RWPE2 (cell line): ENCODE measurements at regions not wholly inside any gene's neighbourhood (a gene's known extent, or its start where the extent isn't known, plus 50 kb on each side); places are given as distances from the start of the nearest gene placed in this dataset.

Experiments used
- ATAC-seq: fragments of 200-7000 bp; cut with Tn5 transposase; 3 replicates; pipeline ENCODE4 v1.9.1; 2021; ENCODE audit warnings: low read depth
- DNase-seq: peaks from one replicate; pipeline ENCODE4 v3.0.0-alpha.2; 2020; ENCODE audit warnings: low spot score
- H3K27ac ChIP-seq: fragments of 450-650 bp; 2 replicates; pipeline ENCODE4 v1.5.1; 2017; ENCODE audit warnings: mild to moderate bottlenecking; ENCODE audit not compliant: poor library complexity, severe bottlenecking
- H3K27me3 ChIP-seq: fragments of 250-450 bp; sonication (Bioruptor Pico); 2 replicates; pipeline ENCODE4 v1.5.1; 2021; ENCODE audit warnings: mild to moderate bottlenecking, moderate library complexity; ENCODE audit not compliant: insufficient read depth, poor library complexity, severe bottlenecking
- H3K36me3 ChIP-seq: fragments of 250-450 bp; sonication (Bioruptor Pico); 2 replicates; pipeline ENCODE4 v1.5.1; 2020; ENCODE audit warnings: low read depth, mild to moderate bottlenecking, moderate library complexity
- H3K4me1 ChIP-seq: fragments of 250-450 bp; sonication (Bioruptor Pico); 2 replicates; pipeline ENCODE4 v1.5.1; 2021; ENCODE audit warnings: mild to moderate bottlenecking, moderate library complexity; ENCODE audit not compliant: insufficient read depth, poor library complexity, severe bottlenecking
- H3K4me3 ChIP-seq: fragments of 250-450 bp; sonication (Bioruptor Pico); 2 replicates; pipeline ENCODE4 v1.5.1; 2021; ENCODE audit warnings: mild to moderate bottlenecking, moderate library complexity; ENCODE audit not compliant: severe bottlenecking
- H3K9me3 ChIP-seq: fragments of 250-450 bp; sonication (Bioruptor Pico); 2 replicates; pipeline ENCODE4 v1.5.1; 2021; ENCODE audit warnings: mild to moderate bottlenecking, moderate library complexity; ENCODE audit not compliant: severe bottlenecking
- CTCF ChIP-seq: fragments of 450-650 bp; IDR thresholded peaks from one replicate; pipeline ENCODE4 v1.5.1; 2017; ENCODE audit warnings: mild to moderate bottlenecking, moderate library complexity; ENCODE audit not compliant: poor library complexity, severe bottlenecking

GRCh38 chr7:136692221-136692620 lies 176.2 kb upstream of the CHRM2 start:
- DNase-seq, result no peak
- Histone ChIP-seq H3K4me1 (no peaks in the 10 kb centered on the region), H3K4me3 (no peak overlapping the region), H3K27ac (no peak overlapping the region), H3K27me3 (no peaks in the 10 kb centered on the region), H3K36me3 (no peaks in the 10 kb centered on the region), H3K9me3 (no peaks in the 10 kb centered on the region)
- no peak for TF ChIP-seq CTCF
- no peak for ATAC-seq

- Histone ChIP-seq H3K4me3 (no peak overlapping the region), H3K27me3 (no peaks in the 10 kb centered on the region), H3K27ac (no peak overlapping the region), H3K4me1 (no peaks in the 10 kb centered on the region), H3K9me3 (no peaks in the 10 kb centered on the region), H3K36me3 (no peaks in the 10 kb centered on the region)
- ATAC-seq (no peak), DNase-seq (no peak)
- no peak for TF ChIP-seq CTCF
These were observed 179.9 kb upstream of the CHRM2 start for GRCh38 chr7:136688601-136689000.

- H3K27me3 ChIP-seq, result no peaks in the 10 kb centered on the region
- ATAC-seq (no peak), DNase-seq (no peak)
- no peaks in the 10 kb centered on the region for H3K9me3 ChIP-seq
- peak; percentile 67 for TF ChIP-seq CTCF
- H3K4me3 ChIP-seq, result no peak overlapping the region
- H3K36me3 ChIP-seq, result no peaks in the 10 kb centered on the region
- H3K27ac ChIP-seq, result no peak overlapping the region
- H3K4me1 ChIP-seq, result no peaks in the 10 kb centered on the region
These were observed 180.6 kb upstream of the CHRM2 start for GRCh38 chr7:136687693-136688322.

GRCh38 chr7:136685501-136686173 lies 182.8 kb upstream of the CHRM2 start:
- Histone ChIP-seq H3K27me3 (no peaks in the 10 kb centered on the region), H3K4me3 (no peak overlapping the region), H3K9me3 (no peaks in the 10 kb centered on the region), H3K27ac (no peak overlapping the region), H3K36me3 (no peaks in the 10 kb centered on the region), H3K4me1 (no peaks in the 10 kb centered on the region)
- no peak for ATAC-seq
- no peak for TF ChIP-seq CTCF
- no peak for DNase-seq
